GM12878 (cell line): ENCODE measurements at regions not wholly inside any gene's neighbourhood (a gene's known extent, or its start where the extent isn't known, plus 50 kb on each side); places are given as distances from the start of the nearest gene placed in this dataset.
"Not testable (repeated sequence)": the region's sequence is repeated elsewhere in the genome, so short reads cannot be mapped to it uniquely, and the experiment has no call there.

Experiments used
- CEBPB ChIP-seq, 2 experiments: fragments of 150-350 bp in 1 of 2; IDR thresholded peaks; 2 replicates each; pipeline ENCODE4 v1.6.1; 2012 to 2014; ENCODE audit warnings: low read depth in 2 of 2, low read length in 2 of 2, borderline replicate concordance in 1 of 2, inconsistent platforms in 1 of 2
- CTCF ChIP-seq, 3 experiments: IDR thresholded peaks in 2 of 3; conservative IDR thresholded peaks in 1 of 3; 2 replicates each; pipeline ENCODE4 v1.5.1; 2011; ENCODE audit warnings: low read depth in 3 of 3, low read length in 3 of 3, mild to moderate bottlenecking in 3 of 3, control low read depth in 2 of 3, moderate library complexity in 2 of 3, inconsistent platforms in 1 of 3, mixed read lengths in 1 of 3; ENCODE audit not compliant: control insufficient read depth in 2 of 3, insufficient read depth in 1 of 3; ENCODE audit errors: extremely low read depth in 1 of 3
- FOXM1 ChIP-seq: IDR thresholded peaks from 2 replicates; pipeline ENCODE4 v1.6.1; 2012; ENCODE audit warnings: low read depth, mild to moderate bottlenecking, inconsistent platforms, low read length, moderate library complexity
- HDAC6 ChIP-seq: fragments of 200-600 bp; sonication (generic); IDR thresholded peaks from one replicate; pipeline ENCODE4 v1.8.0; 2017; ENCODE audit warnings: antibody characterized with exemption; ENCODE audit not compliant: unreplicated experiment
- KDM1A ChIP-seq: fragments of 200-600 bp; sonication (generic); IDR thresholded peaks from 2 replicates; pipeline ENCODE4 v1.6.1; 2016; ENCODE audit warnings: borderline replicate concordance
- PKNOX1 ChIP-seq: fragments of 450-650 bp; IDR thresholded peaks from 2 replicates; pipeline ENCODE4 v1.6.1; 2016; ENCODE audit warnings: mild to moderate bottlenecking
- POLR2A ChIP-seq: IDR thresholded peaks from 2 replicates; pipeline ENCODE4 v1.6.1; 2011; ENCODE audit warnings: low read depth, mild to moderate bottlenecking, low read length
- POLR2AphosphoS5 ChIP-seq: IDR thresholded peaks from 2 replicates; pipeline ENCODE4 v1.6.1; 2011; ENCODE audit warnings: mild to moderate bottlenecking, low read length, inconsistent platforms
- RFX5 ChIP-seq: IDR thresholded peaks from 2 replicates; pipeline ENCODE4 v1.6.1; 2011; ENCODE audit warnings: low read depth, low read length, improper control_type of control experiment
- TARDBP ChIP-seq: IDR thresholded peaks from 2 replicates; pipeline ENCODE4 v1.6.1; 2016; ENCODE audit warnings: borderline replicate concordance
- TCF3 ChIP-seq: IDR thresholded peaks from 2 replicates; pipeline ENCODE4 v1.6.1; 2012; ENCODE audit warnings: low read depth, mild to moderate bottlenecking, low read length, borderline replicate concordance; ENCODE audit not compliant: insufficient read depth
- ZNF274 ChIP-seq: IDR thresholded peaks from one replicate; pipeline ENCODE4 v1.8.0; 2011; ENCODE audit not compliant: insufficient read length, insufficient read depth
- TF ChIP-seq, protein P1 (sequence below): IDR thresholded peaks from 2 replicates; pipeline ENCODE4 v1.6.1; 2012; ENCODE audit warnings: low read depth, low read length, improper control_type of control experiment
- TF ChIP-seq, protein P2 (sequence below): IDR thresholded peaks from 2 replicates; pipeline ENCODE4 v1.6.1; 2012; ENCODE audit warnings: mild to moderate bottlenecking, low read depth, low read length

- not testable (repeated sequence) for TF ChIP-seq CTCF (IDR thresholded peaks at IDR 0.05 in 2 of 3, conservative IDR thresholded peaks at IDR 0.05 in 1 of 3; ENCODE audit: control insufficient read depth in 2 of 3, extremely low read depth in 1 of 3, insufficient read depth in 1 of 3, low read depth in 3 of 3, low read length in 3 of 3); POLR2A; TARDBP; RFX5; HDAC6; POLR2AphosphoS5; KDM1A; PKNOX1; CEBPB (IDR thresholded peaks at IDR 0.05; ENCODE audit: borderline replicate concordance in 1 of 2, low read depth in 2 of 2, low read length in 2 of 2); FOXM1; ZNF274; TCF3
- TF ChIP-seq, protein P1, sequence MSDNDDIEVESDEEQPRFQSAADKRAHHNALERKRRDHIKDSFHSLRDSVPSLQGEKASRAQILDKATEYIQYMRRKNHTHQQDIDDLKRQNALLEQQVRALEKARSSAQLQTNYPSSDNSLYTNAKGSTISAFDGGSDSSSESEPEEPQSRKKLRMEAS: not testable (repeated sequence)
- TF ChIP-seq, protein P2, sequence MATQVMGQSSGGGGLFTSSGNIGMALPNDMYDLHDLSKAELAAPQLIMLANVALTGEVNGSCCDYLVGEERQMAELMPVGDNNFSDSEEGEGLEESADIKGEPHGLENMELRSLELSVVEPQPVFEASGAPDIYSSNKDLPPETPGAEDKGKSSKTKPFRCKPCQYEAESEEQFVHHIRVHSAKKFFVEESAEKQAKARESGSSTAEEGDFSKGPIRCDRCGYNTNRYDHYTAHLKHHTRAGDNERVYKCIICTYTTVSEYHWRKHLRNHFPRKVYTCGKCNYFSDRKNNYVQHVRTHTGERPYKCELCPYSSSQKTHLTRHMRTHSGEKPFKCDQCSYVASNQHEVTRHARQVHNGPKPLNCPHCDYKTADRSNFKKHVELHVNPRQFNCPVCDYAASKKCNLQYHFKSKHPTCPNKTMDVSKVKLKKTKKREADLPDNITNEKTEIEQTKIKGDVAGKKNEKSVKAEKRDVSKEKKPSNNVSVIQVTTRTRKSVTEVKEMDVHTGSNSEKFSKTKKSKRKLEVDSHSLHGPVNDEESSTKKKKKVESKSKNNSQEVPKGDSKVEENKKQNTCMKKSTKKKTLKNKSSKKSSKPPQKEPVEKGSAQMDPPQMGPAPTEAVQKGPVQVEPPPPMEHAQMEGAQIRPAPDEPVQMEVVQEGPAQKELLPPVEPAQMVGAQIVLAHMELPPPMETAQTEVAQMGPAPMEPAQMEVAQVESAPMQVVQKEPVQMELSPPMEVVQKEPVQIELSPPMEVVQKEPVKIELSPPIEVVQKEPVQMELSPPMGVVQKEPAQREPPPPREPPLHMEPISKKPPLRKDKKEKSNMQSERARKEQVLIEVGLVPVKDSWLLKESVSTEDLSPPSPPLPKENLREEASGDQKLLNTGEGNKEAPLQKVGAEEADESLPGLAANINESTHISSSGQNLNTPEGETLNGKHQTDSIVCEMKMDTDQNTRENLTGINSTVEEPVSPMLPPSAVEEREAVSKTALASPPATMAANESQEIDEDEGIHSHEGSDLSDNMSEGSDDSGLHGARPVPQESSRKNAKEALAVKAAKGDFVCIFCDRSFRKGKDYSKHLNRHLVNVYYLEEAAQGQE: not testable (repeated sequence)
Observed at GRCh38 chr7:57005974-57006373, 126.3 kb downstream of the ZNF479 start.
